Cerebellar cortex (tissue), 1 donor: ENCODE measurements at regions not wholly inside any gene's neighbourhood (a gene's known extent, or its start where the extent isn't known, plus 50 kb on each side); places are given as distances from the start of the nearest gene placed in this dataset.

Experiments
- DNase-seq: peaks from one replicate; pipeline ENCODE4 v3.0.0-alpha.2; 2015; ENCODE audit warnings: low spot score

DNA sequence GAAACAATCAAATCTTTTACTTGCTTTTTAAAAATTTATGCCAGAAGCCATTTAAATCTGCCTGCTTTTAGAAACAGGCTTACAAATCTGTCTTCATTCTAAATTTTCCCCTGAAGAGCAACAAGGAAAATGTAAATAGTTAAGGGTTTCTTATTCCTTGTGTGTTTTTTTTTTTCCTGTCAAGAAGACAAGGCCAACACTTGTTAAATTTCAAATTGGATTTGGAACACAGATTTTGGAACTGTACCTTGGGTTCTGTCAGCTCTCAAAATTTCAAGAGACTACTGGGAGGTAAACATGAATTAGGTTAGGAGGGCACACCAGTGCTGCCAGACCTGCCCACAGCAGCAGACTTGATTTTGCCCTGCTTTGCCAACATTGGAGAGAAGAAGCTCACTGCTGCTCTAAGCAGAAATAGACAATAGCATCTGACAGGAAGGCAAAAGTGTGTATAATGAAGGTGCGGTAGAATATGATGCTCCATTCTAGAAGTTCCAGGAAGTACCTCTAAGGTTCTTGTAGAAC is 121.7 kb downstream of the NHLRC3 start:
- DNase-seq = peak; percentile 95

DNA sequence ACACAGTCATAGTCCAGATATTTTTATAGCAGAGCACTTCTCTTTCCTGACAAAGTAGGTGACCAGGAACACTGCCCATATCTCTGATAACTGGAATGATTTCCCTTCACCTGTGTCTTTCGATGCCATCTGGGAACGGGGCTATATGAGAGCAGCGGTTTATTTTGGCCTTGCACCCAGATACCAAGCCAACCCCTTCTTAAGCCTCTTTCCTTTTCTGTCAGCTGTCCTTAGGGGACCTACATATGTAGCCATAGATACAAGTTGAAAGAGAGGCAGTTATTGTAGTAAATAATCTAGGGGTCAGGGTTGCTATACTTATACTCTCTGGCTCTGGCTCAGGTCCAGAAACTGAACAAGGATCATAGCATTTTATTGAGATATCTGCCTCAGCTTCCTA is 128.8 kb downstream of the NHLRC3 start:
- DNase-seq = no peak

DNA sequence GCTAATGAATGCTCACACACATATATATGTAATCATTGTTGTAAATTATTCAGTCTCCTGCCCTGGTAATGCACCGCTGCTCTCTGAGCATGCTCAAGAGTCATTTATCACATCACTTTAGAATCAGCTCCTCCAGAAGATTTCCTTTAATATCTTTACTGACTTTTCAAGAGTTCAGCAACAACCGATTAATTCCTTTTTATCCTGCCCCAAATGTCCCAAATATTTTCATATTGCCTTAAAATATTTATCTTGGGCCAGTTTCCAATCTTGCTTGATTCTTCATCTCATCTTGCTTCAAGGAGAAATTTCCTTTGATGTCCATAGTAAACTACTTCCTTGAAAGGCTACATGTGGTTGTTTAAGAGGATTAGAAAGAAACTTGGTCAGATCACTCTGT is 132.5 kb downstream of the NHLRC3 start:
- DNase-seq = no peak

DNA sequence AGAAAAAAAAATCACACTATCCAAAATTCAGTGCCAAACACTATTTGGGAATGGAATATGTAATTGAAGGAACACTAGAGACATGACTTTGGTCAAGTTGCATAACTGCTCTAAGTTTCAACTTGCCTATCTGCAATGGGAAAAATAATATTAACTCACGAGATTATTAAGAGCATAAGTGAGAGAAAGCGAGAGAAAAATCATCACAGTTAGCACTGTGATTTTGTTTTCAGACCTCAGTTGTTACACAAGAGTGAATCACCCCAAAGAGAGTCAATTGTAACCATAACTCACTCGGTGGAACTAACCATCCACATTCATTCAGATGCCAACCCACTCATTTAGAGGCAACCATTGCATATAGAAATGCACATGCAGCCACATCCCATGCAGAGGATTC is 147.1 kb downstream of the NHLRC3 start:
- DNase-seq = no peak

DNA sequence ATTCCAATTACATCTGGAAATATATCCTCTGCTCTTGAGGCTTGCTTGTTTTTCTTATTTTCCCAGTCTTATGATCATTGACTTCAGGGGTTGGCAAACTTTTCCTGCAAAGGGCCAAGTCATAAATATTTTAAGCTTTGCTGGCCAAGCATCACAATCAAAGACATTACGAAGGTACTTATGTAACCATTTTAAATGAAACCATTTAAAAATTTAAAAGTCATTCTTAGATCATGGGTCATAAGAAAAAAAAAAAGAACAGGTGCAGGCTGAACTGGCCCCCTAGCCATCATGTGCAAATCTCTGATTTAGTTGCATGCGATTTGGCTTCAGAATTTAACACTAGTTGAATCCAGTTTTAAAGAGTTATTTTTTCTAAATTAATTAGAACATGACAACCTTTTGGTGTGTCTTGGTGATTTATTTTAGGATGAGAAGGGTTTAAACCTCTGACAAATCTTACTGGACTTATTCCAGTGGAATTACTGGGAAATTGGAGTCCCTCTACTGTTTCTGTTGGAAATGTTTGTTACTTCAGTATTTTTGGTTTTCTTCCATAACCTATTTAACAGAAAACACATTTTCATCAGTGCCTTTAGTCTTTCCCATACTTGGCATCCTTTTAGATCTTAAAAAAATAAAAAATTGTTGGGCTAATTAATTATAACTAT is 148.1 kb downstream of the NHLRC3 start:
- DNase-seq = peak; percentile 15

DNA sequence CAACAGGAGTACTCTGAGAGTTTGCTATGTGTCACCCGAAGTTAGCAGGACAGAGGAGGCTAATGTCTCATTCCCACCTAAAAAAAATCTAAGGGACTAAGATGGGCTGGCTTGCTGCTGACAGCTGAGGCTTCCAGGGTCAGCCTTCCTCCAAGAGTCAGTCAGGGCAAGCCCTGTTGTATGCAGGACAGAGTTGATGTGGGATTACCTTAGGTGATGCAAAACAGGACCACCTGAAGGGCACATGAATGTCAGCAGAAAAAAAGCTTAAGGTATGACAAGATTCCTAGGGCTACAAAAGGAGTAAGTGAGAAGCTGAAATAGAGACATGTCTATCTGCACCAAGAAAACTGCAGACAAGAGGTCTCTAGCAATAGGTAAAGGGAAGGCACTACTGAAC is 151.5 kb downstream of the NHLRC3 start:
- no peak for DNase-seq

DNA sequence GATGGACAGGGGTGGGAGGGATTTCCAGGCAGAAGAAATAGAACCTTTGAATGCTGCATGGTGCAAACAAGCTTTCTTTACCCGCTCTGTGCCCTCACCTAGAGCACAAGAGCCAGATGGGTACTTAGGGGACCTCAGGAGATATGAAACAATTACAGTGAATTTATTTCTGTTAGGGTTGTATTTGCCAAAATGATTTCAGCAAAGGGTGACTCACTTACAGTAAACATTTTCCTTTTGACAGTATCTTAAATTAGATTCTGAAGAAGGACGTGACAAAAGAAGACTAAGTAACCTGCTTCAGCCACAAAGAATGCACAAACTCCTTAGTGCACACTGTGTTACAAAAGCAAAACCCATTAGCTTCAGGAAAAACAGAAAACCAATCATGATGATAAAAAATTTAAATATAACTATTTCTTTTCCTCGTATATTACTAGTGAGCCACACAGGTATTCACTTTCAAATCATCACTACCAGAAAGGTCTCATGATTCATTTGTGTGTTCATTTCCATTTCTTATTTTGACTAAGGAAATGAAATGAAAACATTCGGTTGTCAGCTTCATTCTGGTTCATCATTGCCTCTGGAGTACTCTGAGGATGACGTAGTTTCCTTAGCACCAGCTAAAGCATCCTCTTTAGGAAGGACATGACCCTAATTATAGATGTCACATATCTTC is 158.8 kb downstream of the NHLRC3 start:
- DNase-seq = no peak

DNA sequence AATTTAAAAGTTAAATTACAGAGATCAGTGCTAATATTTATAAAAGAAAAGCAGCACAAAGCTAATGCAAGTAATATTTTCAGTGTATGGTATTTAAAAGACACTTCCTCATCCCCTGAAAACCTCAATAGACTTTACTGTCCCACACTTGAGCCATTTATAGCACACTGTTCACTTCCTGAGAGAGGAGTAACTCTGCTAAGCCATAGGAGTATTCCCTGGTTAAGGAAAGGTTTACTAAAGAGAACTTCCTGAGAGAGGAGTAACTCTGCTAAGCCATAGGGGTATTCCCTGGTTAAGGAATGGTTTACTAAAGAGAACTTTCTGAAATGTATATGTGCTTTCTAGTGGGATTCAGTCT is 159.4 kb downstream of the NHLRC3 start:
- DNase-seq = no peak

DNA sequence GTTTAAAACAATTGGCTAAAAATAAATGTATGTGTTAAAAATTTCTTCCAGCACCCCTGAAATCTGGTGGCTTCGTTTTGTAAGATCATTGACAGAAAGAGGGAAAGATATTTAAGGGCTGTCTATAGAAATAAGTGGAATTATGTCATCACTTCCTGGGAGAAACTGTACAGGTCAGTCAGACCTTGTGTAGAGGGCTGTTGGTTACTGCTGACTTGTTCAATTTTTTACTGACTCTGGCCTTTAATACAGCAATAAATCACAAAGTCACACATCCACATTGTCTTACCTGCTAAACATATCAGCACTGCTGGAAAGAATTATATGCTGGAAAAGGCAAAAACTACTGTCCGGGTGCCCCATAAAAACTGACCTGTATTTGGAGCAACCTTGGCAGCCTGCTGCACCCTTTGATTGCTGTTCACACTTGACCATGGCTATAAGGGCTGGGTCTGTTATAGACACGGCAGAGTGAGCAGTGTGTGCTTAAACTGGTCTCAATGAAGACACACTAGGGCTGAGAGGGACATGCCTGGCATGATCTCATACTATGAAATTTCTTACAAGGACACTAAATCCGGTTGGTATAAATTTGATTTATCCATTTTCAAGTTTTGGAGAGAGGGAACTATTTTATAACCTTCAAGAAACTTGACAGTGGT is 162.1 kb downstream of the NHLRC3 start:
- DNase-seq = no peak

DNA sequence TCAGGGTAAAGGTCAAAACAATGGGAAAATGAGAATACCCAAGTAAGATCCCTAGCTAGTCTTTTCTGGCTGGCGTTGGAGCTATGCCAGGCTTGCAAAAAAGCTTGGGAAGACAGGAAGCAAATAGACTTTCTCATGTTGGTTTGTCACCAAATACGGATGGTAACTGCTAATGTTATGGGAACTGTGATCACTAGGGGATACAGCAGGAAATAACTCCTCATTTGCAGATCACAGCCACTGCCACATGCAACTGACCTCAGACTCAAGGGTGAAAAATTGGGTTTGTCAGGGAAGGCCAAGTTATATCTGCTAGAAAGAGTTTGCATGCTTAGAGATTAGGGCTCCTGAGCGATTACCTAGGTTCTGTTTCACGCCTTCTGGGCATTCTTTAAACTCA is 162.9 kb downstream of the NHLRC3 start:
- DNase-seq = no peak

DNA sequence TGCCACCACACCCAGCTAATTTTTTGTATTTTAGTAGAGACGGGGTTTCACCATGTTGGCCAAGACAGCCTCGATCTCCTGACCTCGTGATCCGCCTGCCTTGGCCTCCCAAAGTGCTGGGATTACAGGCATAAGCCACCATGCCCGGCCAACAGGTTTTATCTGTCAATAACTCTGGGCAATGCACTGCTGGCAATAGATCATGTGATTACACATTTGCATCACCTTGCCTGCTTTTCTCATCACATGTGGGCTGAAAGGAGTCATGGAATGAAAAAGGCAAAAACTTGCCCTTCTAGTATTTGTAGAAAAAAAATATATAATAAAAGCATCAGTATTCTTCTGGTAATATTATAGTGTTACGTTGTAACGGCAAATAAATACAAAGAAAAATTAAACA is 164.5 kb downstream of the NHLRC3 start:
- no peak for DNase-seq

DNA sequence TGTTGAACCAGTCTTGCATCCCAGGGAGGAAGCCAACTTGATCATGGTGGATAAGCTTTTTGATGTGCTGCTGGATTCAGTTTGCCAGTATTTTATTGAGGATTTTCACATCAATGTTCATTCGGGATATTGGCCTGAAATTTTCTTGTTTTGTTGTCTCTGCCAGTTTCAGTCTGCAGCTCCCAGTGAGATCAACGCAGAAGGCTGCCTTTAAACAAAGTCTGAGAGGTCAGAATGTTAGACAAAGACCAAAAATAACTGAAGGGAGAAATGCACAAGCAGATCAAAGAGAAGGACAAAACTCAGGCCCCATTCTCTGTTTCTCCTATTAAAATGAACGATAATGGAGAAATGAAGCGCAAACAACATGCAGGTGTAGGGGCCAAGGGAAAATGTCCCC is 170.4 kb downstream of the NHLRC3 start:
- no peak for DNase-seq

DNA sequence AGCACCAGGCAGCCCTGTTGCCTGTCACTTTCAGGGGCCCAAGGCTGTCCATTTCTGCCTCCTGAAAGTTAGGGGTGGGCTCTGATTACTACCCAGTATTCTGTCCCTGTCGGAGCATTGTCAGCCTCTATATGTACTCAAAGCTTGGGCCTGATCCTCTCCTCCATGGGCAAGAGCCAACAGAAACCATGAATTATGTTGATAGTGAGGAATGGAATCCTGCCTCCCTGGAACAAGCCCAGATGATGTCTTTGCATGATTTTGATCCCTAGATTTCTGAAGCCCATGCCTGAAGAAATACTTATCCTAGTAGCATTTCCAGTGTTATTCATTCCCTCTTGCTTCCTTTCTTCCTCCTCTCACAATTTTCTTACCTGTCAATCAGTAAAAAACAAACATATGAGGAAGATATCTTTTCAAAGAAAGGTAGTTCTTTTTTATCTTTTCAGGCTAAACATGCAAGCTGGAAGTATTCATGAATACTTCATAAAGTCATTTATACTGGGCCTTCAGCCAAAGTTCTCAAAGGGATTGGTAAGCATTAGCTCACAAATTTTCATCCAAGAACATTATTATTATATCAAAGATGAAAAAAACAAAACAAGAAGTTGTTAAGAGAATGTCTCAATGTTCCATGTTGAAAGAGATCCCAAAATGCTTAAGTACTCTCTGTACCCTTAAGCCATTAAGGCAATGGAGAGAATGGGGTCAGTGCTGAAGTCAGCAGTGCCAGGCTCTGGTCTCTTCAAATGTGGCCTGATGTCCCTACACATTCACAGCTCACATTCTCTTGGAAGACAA is 171.7 kb downstream of the NHLRC3 start:
- DNase-seq = no peak

DNA sequence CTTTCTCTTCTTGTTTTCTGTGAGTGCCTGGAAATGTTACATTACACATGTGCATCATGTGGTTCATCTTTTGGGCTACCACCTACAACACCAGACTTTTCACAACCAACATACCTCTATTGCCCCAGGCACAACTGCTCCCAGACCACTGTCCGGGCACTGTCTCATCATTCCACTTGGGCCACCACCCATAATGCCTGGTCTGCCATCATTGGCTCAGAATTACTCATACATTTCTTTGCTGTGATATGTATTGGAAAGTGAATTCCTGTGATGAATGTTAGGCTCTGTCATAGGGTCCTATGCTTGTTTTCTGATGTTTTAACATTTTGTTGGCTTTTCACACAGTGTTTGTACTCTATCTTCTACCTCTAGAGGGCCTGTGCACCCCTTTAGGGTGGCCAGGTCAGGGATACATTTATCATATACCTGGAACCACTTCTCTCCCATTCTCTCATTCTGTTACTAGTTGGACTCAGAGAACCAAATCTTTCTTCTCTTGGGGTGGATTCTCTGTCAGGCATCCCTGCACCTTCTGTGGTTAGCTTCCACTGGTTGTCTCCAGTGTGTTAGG is 172.8 kb downstream of the NHLRC3 start:
- no peak for DNase-seq

DNA sequence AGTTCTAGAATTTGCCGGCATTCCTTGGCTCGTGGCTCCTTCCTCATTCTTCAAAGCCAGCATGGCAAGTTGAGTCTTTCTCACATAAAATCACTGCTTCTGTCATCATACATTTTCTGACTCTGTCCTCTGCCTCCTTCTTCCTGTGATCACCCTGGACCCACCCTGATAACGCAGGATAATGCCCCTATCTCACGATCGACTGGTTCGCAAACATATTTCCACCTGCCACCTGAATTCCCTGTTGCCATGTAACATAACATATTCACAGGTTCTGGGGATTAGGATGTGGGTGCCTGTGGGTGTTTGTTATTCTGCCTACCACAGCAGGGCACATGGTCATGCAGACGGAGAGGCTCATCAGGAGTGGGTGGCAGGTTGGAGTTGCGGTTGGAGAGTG is 177.7 kb downstream of the NHLRC3 start:
- no peak for DNase-seq

DNA sequence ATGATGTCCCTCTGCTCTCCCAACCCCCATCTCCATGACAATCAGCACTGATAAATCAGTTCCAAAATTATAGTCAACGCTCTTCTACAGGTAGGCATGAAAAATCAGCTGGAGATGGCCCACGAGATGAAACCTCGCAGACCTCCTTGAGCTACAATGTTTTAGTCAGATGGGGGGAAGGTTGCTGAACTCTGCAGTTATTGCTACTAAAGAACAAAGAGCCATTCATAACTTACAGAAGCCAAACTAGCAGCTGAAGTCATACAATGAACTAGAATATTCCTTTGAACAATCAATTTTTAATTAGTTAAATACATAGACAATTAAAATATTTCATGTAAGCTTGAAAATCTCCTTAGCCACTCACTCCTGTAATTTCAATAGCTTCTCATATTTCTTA is 179.2 kb downstream of the NHLRC3 start:
- DNase-seq = no peak

DNA sequence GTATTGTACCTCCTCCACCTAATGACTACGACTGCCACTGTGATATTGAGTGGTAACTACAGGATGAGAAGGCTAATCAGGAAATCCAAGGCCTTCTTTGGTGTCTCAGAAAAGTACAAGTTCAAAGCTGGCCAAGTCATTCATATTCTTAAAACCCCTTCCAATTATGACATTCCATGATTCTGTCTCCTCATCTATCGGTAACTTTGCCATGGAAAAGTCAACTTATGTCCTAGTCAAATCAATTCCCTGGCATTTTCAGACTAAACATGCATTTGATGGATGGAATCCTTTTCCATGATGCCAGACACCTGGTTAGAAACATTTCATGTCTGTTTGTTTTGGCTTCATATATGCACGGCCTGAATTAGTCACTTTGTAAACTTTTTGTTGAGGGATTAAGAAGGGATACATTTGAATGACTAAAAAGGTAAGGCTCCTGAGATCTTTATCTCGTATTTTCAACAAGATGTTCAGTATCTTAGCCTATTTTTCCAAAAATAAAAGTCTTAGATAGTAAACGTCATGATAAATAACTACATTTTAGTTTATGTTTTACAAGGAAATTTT is 186.5 kb downstream of the NHLRC3 start:
- no peak for DNase-seq

DNA sequence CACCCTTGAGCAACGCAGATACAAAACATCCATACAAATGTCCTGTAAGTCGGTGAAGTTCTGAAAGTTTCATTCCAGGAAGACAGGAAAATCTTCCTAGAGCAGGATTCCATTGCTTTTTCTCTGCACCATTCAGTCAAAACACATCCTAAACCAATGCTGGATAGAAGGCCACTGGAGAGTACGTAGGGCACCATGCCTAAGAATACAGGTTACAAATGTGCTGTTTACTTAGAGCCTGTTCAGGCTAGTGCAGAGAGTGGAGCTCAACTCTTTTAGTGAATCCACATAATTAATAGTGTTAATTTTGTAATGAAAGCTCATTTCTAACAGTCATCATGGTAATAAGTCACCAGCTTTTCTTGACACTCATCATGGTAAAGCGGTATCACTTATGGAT is 187.6 kb downstream of the NHLRC3 start:
- no peak for DNase-seq

DNA sequence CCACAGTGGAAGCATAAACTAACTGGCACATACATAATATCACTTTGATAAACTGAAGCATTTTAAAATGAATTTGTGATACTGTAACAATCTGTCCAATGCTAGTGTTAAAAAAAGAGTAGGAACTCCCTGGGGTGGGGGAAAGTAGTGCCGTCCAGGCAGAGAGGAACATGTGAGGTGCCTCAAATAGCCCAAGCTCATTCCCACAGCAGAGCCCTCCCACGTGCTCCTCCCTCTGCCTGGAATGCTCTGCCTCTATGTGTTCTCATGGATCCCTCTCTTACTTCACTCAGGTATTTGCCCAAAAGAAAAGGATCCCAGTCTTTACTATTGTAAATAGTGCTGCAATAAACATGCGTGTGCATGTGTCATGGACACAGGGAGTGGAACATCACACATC is 188.1 kb downstream of the NHLRC3 start:
- no peak for DNase-seq

DNA sequence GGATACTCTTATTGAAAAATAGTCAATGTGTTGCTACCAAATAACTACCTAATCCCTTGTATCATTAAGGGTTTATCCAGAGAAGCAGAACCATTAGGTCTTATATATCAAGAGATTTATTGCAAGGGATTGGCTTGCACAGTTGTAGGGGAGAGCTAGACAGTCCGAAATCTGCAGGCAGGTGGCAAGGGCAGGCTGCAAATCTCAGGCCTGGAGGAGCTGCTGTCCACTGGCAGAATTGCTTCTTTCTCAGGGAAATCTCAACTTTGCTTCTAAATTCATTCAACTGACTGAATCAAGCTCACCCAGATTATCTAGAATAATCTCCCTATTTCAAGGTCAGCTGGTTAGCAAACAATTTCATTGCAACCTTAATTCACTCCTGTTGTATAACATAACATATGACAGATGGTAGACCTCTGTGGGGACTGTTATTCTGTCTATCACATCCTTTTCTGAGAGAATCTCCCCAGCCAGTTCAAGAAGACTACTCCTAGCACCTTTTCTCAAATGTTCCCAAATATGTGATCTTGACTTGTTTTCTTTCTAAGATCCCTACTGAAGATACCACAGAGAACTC is 194.2 kb downstream of the NHLRC3 start:
- peak; percentile 76 for DNase-seq

DNA sequence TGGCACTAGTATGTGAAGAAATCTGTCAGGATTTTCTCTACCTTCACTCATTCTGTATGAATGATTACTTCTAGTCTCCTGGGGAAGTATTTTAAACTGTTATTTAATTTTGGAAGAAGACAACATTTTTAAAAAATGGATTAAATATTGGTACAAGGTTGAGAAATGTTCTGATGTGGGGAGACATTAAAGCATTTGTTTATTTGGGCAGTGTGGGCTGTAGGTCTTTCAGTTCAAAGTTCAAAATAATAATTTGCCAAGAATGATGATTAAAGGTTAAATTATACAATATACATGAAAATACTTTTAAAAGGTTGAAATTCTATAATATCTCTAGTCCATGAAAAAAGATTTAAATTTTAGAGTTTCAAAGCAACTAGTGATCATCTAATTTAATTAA is 194.7 kb downstream of the NHLRC3 start:
- no peak for DNase-seq
